ENCODE measurements at regions not wholly inside any gene's neighbourhood (a gene's known extent, or its start where the extent isn't known, plus 50 kb on each side); places are given as distances from the start of the nearest gene placed in this dataset.
A peak's percentile ranks its signal among the peaks of the same experiment; 100 is the strongest.
"Not testable (repeated sequence)": the region's sequence is repeated elsewhere in the genome, so short reads cannot be mapped to it uniquely, and the experiment has no call there.

DNA sequence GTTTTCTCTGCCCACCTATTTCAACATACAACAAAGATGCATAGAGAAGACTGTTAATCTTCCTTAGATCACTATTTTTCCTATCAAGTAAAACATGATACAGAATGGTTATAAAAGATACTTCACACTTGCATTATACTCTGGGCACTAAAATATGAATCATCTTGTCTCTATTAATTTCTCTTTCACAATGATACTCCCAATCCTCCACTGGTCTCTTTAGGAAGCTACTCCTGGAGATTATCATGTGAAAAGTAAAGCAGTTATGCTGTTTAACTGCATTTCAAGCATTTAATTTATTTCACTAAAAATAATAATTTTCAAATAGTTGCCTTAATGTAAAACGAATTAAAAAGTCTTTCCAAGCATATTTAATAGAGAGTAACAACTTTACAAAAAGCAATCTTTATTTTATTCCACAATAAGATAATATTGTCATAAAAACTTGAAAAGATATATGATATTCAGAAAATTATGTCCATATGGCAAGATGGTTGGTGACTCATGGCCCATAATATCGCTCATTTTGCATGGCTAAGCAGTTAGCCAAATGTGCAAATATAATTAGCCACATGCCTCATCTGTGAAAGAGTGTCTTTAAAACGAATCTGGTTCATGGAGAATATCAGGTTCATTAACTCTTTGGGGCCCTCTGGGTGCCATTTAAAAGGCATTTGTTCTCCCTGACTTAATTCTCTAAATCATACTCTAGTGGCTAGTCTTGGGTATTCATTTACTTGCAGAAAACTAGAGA lies 1569.0 kb upstream of the B3GALT2 start:
- Mint-ChIP-seq H3K36me3 (ENCODE audit: low read depth) (no peaks in the 10 kb centered on the region), H3K4me1 (no peaks in the 10 kb centered on the region), H3K27me3 (ENCODE audit: insufficient read depth) (no peaks in the 10 kb centered on the region), H3K4me3 (no peak overlapping the region), H3K27ac (no peak overlapping the region), H3K9me3 (peaks cover 7% of the 10 kb centered on the region)
- H3K27me3 ChIP-seq (ENCODE audit: control insufficient read depth, insufficient read depth, low read length, poor library complexity, severe bottlenecking): no peaks in the 10 kb centered on the region
- H3K9me3 ChIP-seq (ENCODE audit: control insufficient read depth, low read length): no peaks in the 10 kb centered on the region
- H3K4me3 ChIP-seq (ENCODE audit: low read length): no peak overlapping the region
- TF ChIP-seq, protein P1, sequence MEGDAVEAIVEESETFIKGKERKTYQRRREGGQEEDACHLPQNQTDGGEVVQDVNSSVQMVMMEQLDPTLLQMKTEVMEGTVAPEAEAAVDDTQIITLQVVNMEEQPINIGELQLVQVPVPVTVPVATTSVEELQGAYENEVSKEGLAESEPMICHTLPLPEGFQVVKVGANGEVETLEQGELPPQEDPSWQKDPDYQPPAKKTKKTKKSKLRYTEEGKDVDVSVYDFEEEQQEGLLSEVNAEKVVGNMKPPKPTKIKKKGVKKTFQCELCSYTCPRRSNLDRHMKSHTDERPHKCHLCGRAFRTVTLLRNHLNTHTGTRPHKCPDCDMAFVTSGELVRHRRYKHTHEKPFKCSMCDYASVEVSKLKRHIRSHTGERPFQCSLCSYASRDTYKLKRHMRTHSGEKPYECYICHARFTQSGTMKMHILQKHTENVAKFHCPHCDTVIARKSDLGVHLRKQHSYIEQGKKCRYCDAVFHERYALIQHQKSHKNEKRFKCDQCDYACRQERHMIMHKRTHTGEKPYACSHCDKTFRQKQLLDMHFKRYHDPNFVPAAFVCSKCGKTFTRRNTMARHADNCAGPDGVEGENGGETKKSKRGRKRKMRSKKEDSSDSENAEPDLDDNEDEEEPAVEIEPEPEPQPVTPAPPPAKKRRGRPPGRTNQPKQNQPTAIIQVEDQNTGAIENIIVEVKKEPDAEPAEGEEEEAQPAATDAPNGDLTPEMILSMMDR (conservative IDR thresholded peaks at IDR 0.05): no peak
- H3K36me3 ChIP-seq (ENCODE audit: control insufficient read depth, insufficient read depth, low read length): no peaks in the 10 kb centered on the region
- H3K27ac ChIP-seq (ENCODE audit: low read depth, low read length): no peak overlapping the region
- no peak overlapping the region for H3K9ac ChIP-seq (ENCODE audit: extremely low read depth, low read length, poor library complexity, severe bottlenecking)
- H3K4me1 ChIP-seq (ENCODE audit: control insufficient read depth, insufficient read depth, low read length): no peaks in the 10 kb centered on the region
- no peak for DNase-seq
- 76 to 82% methylated on average over 2 of the region's 3 CpGs for WGBS, 2 experiments (ENCODE audit: insufficient coverage in 1 of 2, insufficient read length in 1 of 2)

DNA sequence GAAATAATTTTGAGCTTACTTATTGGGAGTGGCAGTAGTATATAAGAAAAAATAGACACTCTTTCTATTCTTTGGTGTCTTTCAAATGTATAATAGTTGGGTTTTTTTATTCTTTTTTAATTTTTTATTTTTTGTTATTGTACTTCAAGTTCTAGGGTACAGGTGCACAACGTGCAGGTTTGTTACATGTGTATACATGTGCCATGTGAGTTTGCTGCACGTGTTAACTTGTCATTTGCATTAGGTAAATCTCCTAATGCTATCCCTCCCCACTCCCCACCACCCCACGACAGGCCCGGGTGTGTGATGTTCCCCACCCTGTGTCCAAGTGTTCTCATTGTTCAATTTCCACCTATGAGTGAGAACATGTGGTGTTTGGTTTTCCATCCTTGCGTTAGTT lies 1552.4 kb upstream of the B3GALT2 start:
- H3K27me3 Mint-ChIP-seq (ENCODE audit: insufficient read depth): not testable (repeated sequence)

DNA sequence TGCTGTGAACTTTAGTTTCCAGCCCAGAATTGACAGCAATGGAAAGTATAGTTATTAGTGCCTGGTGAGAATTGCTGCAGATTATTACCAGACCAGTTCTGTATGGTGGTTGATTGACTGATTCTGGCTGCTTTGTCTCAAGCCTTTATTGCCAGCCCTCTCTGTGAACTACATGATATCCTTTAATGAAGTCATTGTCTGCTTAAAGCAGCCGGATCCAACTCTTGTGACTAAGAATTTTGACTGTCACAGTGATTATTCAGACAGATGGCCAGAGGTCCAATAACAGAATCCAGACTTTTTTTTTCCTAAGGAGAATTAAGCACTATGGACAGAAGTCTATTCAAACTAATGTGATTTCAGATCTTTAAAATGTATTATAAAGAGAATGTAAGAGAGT lies 1548.6 kb upstream of the B3GALT2 start:
- TF ChIP-seq, protein P1 (conservative IDR thresholded peaks at IDR 0.05): no peak
- Mint-ChIP-seq H3K4me1 (no peaks in the 10 kb centered on the region), H3K9me3 (no peaks in the 10 kb centered on the region), H3K27ac (no peak overlapping the region), H3K36me3 (ENCODE audit: low read depth) (no peaks in the 10 kb centered on the region), H3K4me3 (no peak overlapping the region), H3K27me3 (ENCODE audit: insufficient read depth) (no peaks in the 10 kb centered on the region)
- H3K9me3 ChIP-seq (ENCODE audit: control insufficient read depth, low read length): no peaks in the 10 kb centered on the region
- no peak overlapping the region for H3K4me3 ChIP-seq (ENCODE audit: low read length)
- no peaks in the 10 kb centered on the region for H3K4me1 ChIP-seq (ENCODE audit: control insufficient read depth, insufficient read depth, low read length)
- H3K9ac ChIP-seq (ENCODE audit: extremely low read depth, low read length, poor library complexity, severe bottlenecking): no peak overlapping the region
- peak overlapping the region; percentile 26 for H3K27ac ChIP-seq (ENCODE audit: low read depth, low read length)
- H3K36me3 ChIP-seq (ENCODE audit: control insufficient read depth, insufficient read depth, low read length): no peaks in the 10 kb centered on the region
- H3K27me3 ChIP-seq (ENCODE audit: control insufficient read depth, insufficient read depth, low read length, poor library complexity, severe bottlenecking): no peaks in the 10 kb centered on the region
- 71 to 79% methylated on average over 1 of the region's 1 CpG for WGBS, 2 experiments (ENCODE audit: insufficient coverage in 1 of 2, insufficient read length in 1 of 2)
- DNase-seq: no peak

More for the DNA sequence above, 1552.4 kb upstream of the B3GALT2 start:
- not testable (repeated sequence) for H3K27me3 ChIP-seq (ENCODE audit: control insufficient read depth, insufficient read depth, low read length, poor library complexity, severe bottlenecking); H3K36me3 ChIP-seq (ENCODE audit: control insufficient read depth, insufficient read depth, low read length); H3K9me3 ChIP-seq (ENCODE audit: control insufficient read depth, low read length); H3K4me3 ChIP-seq (ENCODE audit: low read length); DNase-seq; H3K36me3 Mint-ChIP-seq (ENCODE audit: low read depth); H3K4me1 Mint-ChIP-seq; H3K4me3 Mint-ChIP-seq; H3K27ac Mint-ChIP-seq; H3K9ac ChIP-seq (ENCODE audit: extremely low read depth, low read length, poor library complexity, severe bottlenecking); H3K4me1 ChIP-seq (ENCODE audit: control insufficient read depth, insufficient read depth, low read length); H3K27ac ChIP-seq (ENCODE audit: low read depth, low read length); H3K9me3 Mint-ChIP-seq
- WGBS, 2 experiments (ENCODE audit: insufficient coverage in 1 of 2, insufficient read length in 1 of 2): 94% methylated on average over 5 of the region's 5 CpGs; no CpG with 5 or more reads in 1 of the 2 experiments

DNA sequence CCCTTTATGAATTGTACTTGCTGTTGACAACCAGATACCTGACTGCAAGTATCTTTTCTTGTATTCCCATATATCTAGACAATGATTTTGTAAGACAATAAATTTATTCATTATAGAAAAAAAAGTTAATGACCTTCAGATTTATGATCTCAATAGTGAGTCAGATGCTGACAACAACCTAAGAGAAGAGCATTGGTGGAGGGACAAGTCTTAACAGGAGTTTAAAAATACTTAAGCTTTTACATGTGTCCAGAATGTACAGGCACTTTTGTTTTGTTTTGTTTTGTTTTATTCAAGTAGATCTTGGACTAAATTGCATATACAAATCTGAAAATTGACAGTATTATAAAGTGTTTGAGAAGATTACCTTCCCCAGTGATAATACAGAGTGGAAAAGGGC lies 1544.6 kb upstream of the B3GALT2 start:
- no peak overlapping the region for H3K27ac ChIP-seq (ENCODE audit: low read depth, low read length)

More for the DNA sequence above, 1544.6 kb upstream of the B3GALT2 start:
- Histone ChIP-seq H3K9ac (ENCODE audit: extremely low read depth, low read length, poor library complexity, severe bottlenecking) (no peak overlapping the region), H3K4me3 (ENCODE audit: low read length) (no peak overlapping the region), H3K27me3 (ENCODE audit: control insufficient read depth, insufficient read depth, low read length, poor library complexity, severe bottlenecking) (no peaks in the 10 kb centered on the region), H3K9me3 (ENCODE audit: control insufficient read depth, low read length) (no peaks in the 10 kb centered on the region), H3K36me3 (ENCODE audit: control insufficient read depth, insufficient read depth, low read length) (no peaks in the 10 kb centered on the region), H3K4me1 (ENCODE audit: control insufficient read depth, insufficient read depth, low read length) (no peaks in the 10 kb centered on the region)
- Mint-ChIP-seq H3K27ac (no peak overlapping the region), H3K27me3 (ENCODE audit: insufficient read depth) (no peaks in the 10 kb centered on the region), H3K9me3 (no peaks in the 10 kb centered on the region), H3K4me3 (no peak overlapping the region), H3K36me3 (ENCODE audit: low read depth) (no peaks in the 10 kb centered on the region), H3K4me1 (no peaks in the 10 kb centered on the region)
- no peak for DNase-seq
- TF ChIP-seq, protein P1 (conservative IDR thresholded peaks at IDR 0.05): no peak
